Fibroblast of villous mesenchyme (primary cell): ENCODE measurements at regions not wholly inside any gene's neighbourhood (a gene's known extent, or its start where the extent isn't known, plus 50 kb on each side); places are given as distances from the start of the nearest gene placed in this dataset.

Experiments used
- DNase-seq: peaks from one replicate; pipeline ENCODE4 v3.0.0-alpha.2; 2010; ENCODE audit warnings: low read depth
- H3K4me3 ChIP-seq: 2 replicates; pipeline ENCODE4 v1.5.1; 2011; ENCODE audit warnings: low read depth, mild to moderate bottlenecking, low read length
- CTCF ChIP-seq: IDR thresholded peaks from 2 replicates; pipeline ENCODE4 v1.5.1; 2012; ENCODE audit warnings: low read depth, mild to moderate bottlenecking, low read length; ENCODE audit not compliant: insufficient read depth

- no peak overlapping the region for H3K4me3 ChIP-seq
- DNase-seq, result no peak
- TF ChIP-seq CTCF, result no peak
Measured at GRCh38 chr22:48037618-48038017, 1275.2 kb downstream of the TBC1D22A start.

- no peak for TF ChIP-seq CTCF
- no peak overlapping the region for H3K4me3 ChIP-seq
- DNase-seq, result no peak
Measured at GRCh38 chr22:48035897-48036296, 1273.4 kb downstream of the TBC1D22A start.

- H3K4me3 ChIP-seq, result no peak overlapping the region
- DNase-seq, result no peak
Measured at GRCh38 chr22:48031589-48031988, 1269.1 kb downstream of the TBC1D22A start.

GRCh38 chr22:48025096-48025495 is 1262.6 kb downstream of the TBC1D22A start:
- TF ChIP-seq CTCF, result no peak
- no peak overlapping the region for H3K4me3 ChIP-seq

More at GRCh38 chr22:48031589-48031988, 1269.1 kb downstream of the TBC1D22A start:
- TF ChIP-seq CTCF, result no peak

GRCh38 chr22:48021991-48022401 is 1259.5 kb downstream of the TBC1D22A start:
- no peak overlapping the region for H3K4me3 ChIP-seq
- no peak for DNase-seq
- no peak for TF ChIP-seq CTCF

More at GRCh38 chr22:48025096-48025495, 1262.6 kb downstream of the TBC1D22A start:
- no peak for DNase-seq

- no peak for TF ChIP-seq CTCF
- no peak overlapping the region for H3K4me3 ChIP-seq
- DNase-seq, result no peak
Measured at GRCh38 chr22:48018346-48018745, 1255.9 kb downstream of the TBC1D22A start.

GRCh38 chr22:48015701-48016100 is 1253.3 kb downstream of the TBC1D22A start:
- H3K4me3 ChIP-seq, result no peak overlapping the region
- TF ChIP-seq CTCF, result no peak
- no peak for DNase-seq
